Breast epithelium (tissue), 3 donors: ENCODE measurements at regions not wholly inside any gene's neighbourhood (a gene's known extent, or its start where the extent isn't known, plus 50 kb on each side); places are given as distances from the start of the nearest gene placed in this dataset.

Source experiments
- POLR2A ChIP-seq: fragments of 450-650 bp; IDR thresholded peaks from one replicate; pipeline ENCODE4 v1.6.1; 2016; ENCODE audit warnings: antibody characterized with exemption, mild to moderate bottlenecking, moderate library complexity
- TF ChIP-seq, protein P1 (sequence below), 3 donors: fragments of 450-650 bp; IDR thresholded peaks; one replicate each; pipeline ENCODE4 v1.5.1; 2016 to 2017; ENCODE audit warnings: antibody characterized with exemption in 3 of 3, mild to moderate bottlenecking in 3 of 3, moderate library complexity in 3 of 3

DNA sequence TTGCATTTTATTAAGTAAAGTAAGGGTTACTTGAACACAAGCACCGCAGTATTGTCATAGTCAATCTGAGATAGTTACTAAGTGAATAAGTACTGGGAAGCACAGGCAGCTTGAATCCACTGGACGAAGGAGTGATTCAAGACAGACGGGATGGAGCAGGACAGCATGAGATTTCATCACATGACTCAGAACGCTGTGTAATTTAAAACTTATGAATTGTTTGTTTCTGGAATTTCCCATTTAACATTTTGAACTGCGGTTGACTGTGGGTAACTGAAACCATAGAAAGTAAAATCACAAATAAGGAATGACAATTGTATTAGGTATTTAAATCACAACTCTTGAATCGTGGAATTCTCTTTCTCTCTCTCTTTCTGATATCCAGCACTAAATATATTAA, 1630.4 kb upstream of the SEL1L start:
- no peak for TF ChIP-seq POLR2A
- TF ChIP-seq, protein P1, sequence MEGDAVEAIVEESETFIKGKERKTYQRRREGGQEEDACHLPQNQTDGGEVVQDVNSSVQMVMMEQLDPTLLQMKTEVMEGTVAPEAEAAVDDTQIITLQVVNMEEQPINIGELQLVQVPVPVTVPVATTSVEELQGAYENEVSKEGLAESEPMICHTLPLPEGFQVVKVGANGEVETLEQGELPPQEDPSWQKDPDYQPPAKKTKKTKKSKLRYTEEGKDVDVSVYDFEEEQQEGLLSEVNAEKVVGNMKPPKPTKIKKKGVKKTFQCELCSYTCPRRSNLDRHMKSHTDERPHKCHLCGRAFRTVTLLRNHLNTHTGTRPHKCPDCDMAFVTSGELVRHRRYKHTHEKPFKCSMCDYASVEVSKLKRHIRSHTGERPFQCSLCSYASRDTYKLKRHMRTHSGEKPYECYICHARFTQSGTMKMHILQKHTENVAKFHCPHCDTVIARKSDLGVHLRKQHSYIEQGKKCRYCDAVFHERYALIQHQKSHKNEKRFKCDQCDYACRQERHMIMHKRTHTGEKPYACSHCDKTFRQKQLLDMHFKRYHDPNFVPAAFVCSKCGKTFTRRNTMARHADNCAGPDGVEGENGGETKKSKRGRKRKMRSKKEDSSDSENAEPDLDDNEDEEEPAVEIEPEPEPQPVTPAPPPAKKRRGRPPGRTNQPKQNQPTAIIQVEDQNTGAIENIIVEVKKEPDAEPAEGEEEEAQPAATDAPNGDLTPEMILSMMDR (IDR thresholded peaks at IDR 0.05), result no peak
